C1 segment of cervical spinal cord (tissue), 14 donors: ENCODE measurements at regions not wholly inside any gene's neighbourhood (a gene's known extent, or its start where the extent isn't known, plus 50 kb on each side); places are given as distances from the start of the nearest gene placed in this dataset.

Source experiments
- DNase-seq, 14 donors: peaks; one replicate each; lab custom pipeline; 2025; lab: John Stamatoyannopoulos, UW

DNA sequence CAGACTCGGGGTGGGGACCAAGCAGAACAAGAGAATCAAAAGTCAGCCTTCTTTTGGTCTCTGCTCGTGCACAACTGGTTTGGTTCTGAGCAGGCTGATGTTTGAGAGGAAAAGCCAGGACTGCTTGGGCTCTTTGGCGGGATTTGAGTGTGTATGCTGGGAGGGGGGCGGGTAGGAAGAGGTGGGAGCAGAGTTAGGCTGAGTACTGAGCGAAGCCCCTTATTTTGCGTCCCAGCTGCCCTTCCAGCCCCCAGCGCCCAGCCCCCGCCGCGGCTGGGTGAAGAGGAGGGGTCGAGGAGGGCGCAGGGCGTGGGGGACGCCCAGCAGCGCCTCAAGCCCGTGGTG, 153.5 kb upstream of the GOLIM4 start:
- DNase-seq, result peak in 1 of 14 donors; percentile 3

DNA sequence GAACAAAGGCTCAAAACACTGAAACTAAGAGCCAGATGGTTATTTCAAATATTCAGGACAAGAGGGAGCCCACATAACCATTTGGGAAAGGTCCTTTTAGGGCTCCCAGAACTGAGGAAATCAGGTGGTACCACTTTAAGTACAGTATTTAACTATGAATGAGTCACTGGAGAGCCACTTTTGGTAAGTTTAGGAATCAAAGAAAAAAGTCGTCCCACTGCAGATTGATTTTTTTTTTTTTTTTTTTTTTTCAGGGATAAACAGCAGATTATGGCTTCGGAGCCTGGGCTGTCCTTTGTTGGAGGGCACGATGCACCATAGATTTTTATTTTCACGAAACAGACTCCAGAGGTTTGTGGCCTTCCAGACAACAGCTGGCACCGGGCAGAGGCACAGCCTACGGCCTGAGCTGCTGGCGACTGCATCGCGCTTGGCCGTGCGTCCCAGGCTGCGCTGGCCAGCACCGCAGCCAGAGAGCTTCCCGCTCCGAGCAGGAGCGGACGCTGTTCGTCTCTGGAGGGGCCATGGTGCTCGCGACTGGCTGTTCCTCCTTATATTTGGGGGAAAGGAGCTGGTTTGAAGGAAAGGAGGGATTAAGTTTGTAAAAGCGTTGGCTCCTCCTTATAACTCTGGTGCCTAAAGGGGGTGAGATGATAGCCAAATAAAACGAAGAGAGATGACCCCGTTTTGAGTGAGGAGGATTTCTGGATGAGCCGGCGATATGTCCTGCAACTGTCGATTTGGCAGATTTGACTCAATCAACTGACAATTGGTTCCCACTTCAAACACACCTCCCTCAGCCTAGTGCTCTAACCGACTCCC, 152.9 kb upstream of the GOLIM4 start:
- DNase-seq, result peak in 1 of 14 donors; percentile 32

DNA sequence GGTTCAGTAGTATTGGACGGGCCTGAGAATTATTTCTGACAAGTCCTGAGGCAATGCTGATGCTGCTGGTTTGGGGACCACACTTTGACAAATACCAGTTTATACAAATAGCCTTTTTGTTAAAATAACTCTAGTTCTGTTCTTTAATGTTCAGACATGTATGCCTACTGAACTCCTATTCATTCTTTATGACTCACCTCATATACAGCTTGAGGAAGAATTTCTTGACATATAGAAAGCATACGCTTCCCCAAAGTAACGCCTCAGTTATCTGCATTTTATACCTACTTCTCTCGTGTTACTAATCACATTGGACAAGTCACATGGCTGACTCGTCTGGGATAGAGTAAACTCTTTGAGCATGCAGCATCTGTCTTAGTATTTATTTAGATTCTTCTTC, 145.4 kb upstream of the GOLIM4 start:
- no peak for DNase-seq

DNA sequence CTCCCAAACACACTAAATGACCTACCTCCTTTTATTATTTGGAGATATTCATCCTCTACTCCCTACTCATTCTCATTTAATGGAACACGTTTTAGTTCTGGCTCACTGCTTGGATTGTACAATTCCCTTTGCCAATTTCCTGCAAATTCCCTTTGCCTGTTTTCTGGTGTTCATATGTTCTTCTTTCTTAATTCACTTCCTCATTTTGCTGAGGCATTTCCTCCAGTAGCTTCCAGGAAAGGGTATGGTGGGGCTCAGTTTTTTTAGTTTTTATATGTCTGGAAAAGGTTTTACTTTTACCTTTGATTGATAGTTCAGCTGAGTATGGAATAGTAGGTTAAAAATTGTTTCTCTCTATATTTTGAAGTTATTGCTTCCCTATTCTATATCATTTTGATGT, 143.6 kb upstream of the GOLIM4 start:
- no peak for DNase-seq

DNA sequence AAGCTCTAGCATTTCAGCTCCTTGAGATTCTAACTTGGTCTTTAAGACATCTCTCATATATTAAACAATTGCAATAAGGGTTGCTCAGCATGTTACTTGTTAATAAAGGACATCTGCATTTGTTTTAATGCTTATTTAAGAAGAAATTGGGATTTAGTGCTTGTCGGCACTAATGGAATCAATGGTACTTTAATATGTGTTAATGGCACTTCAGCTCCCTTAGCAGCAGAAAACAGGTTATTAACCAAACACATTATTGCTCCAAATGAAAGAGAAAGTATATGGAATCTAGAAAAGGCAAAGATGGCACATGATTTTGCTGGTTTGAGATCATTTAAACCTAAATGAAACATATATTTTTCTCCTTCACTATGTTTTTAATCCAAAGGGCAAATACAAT, 137.3 kb upstream of the GOLIM4 start:
- no peak for DNase-seq

DNA sequence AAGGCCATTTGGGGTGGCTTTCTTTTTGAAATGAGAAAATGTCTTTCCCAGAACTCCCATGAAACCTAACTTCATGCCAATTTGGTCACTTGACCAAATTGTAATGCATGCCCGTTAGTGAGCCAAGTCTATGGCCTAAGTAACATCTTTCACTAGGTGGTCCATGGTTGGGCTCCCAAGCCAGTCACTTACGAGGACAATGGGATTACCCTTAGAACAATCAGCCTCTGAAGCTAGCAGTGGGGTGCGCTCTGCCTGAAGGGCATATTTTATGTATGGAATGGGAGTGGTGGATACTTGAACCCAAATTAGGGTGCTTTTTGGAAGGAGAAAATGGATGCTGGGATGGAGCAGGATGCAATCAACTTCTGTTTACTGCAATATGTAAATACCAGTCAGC, 127.4 kb upstream of the GOLIM4 start:
- no peak for DNase-seq

DNA sequence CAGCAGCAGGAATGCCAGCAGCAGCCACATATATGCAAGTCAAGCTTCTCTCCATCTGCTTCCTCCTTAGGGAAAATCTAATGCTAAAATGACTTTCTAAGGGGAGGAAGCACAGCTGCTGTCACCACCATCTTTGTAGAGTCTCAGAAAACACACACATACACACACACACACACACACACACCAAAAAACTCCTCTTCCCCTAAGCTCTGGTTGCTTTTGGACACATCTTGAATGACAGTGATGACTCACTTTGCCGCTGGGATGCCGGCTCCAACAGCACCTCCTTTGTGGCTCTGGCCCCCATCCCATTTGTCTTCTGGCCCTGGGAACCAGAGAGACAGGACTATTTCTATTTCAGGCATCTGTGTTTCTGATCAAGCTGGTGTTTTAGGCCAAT, 124.8 kb upstream of the GOLIM4 start:
- DNase-seq, result peak in 2 of 14 donors; percentile 5 to 33

DNA sequence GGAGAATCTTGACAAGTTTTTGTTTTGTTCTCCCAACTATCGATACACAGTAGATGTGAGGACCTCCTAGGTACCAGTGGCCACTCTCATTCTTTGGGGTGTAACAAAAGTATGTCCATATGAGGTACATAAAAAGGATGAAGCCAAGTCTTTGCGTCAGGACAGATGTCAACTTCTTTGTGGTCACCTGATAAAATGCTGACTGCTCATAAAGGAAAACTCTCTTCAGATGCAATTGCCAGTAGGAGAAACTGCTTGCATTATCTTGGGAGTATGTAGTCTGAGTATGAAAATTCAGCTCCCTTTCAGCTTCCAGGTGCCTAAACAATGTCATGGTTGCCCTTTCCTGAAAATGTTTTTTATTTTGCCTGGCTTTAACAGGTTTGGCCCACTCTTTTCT, 123.8 kb upstream of the GOLIM4 start:
- no peak for DNase-seq

DNA sequence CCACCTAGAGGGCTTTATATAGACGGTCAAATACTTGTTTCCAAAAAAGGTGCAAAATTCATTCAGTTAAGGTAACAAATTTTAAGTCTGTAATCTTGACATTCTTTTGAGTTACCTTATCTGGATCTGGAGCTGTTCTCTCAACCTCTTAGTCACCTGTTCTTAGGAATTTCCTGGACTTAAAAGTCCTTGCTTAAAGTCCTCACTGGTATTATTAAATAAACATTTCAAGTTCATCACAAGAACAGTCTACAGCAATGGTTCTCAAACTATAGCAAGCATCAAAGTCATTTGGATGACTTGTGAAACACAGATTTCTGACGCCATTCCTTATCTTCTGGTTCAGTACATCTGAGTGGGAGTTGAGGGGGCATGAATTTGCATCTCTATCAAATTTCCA, 122.9 kb upstream of the GOLIM4 start:
- DNase-seq, result no peak

DNA sequence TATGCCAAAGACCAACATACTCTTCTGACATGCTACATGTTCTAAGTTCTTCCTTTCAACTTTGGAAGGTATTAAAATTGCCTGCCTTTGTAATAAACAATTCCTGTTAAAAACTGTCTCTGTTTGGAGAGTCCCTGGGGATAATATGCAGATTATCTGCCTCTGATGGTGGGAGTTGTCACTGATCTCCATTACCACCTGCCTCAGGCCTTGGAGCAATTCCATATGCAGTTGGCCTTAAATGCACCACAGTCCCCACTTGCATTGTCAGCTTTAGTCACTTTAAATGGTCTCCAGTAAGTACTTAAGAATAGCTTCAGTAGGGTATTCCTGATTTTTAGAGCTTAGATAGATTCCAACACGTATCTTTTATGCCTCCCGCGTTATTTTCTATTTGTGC, 121.1 kb upstream of the GOLIM4 start:
- DNase-seq, result no peak

DNA sequence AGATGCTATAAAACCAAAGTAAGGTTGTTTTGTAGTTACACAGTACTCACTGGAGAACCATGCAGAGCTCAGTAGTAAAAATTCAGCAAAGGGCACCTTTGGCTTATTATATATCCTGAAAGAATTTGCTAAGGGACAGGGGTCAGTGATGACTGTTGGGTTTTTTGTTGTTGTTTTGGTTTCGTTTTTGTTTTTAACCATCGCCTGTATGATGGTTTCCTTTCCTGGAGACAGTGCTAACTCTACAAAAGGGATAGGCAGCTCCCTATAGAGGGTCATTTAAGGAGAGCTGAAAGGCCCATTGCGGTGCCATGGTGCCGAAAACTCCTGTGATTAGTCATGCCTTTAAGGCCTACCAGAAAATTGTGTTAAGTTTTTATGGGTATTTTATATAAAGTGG, 118.2 kb upstream of the GOLIM4 start:
- no peak for DNase-seq

DNA sequence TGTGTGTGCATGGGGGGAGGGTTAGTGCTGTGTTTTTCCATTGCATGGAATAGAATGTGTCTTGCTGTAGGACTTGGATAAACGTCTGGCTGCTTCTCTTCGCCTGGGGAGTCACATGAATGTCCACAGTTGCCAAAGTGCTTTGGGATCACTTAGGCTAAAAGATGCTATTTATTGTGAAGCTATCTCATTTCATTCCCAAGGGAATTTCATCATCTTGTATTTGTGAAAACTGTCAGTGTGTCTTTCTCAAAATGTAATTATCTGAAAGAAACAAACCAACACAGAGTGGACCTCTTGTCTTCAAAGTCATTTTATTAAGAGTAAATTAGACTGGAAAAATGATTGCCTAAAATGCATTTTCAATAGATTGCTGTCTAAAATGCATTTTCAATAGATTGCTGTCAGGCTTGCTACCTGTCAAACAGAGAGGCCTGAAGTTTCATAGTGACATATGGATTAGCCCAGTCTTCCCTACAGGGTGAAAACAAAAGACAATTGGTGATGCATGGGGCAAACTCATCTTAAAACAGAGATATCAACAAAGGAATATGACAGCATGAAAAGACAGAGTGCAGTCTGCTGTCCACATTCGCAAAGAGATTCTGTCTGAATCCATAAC, 117.1 kb upstream of the GOLIM4 start:
- no peak for DNase-seq

DNA sequence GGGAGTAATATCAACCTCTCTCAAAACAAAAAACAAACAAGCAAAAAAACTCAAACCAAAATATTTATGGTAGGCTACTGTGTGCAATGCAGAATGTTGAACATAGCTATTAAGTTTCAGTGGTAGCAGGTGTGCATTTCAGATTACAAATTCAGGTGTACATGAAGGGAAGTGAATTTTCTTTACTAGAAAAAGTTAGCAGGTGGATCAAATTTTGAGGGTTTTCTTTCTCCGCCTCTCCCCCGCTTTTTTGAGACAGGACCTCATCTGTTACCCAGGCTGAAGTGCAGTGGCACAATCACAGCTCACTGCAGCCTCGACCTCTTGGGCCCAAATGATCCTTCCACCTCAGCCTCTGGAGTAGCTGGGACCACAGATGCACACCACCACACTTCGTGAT, 109.7 kb upstream of the GOLIM4 start:
- DNase-seq, result no peak

DNA sequence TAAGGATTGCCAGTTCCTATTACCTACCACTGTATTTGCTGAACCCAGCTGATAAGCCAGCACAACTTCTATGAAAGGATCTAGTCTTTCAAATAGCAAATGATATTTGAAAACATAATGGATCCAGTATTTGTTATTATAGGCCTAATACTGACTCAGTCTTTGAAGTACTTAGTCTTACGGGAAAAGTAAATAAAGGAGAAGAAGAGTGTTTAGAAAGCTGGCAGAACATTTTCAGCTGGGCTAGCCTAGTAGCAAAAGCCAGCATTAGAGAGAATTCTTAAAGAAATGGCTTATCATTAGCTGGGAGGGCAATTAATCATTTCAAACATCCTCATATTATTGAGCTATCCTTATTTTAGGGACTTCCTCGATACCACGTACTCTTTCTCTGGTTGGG, 101.4 kb upstream of the GOLIM4 start:
- no peak for DNase-seq

DNA sequence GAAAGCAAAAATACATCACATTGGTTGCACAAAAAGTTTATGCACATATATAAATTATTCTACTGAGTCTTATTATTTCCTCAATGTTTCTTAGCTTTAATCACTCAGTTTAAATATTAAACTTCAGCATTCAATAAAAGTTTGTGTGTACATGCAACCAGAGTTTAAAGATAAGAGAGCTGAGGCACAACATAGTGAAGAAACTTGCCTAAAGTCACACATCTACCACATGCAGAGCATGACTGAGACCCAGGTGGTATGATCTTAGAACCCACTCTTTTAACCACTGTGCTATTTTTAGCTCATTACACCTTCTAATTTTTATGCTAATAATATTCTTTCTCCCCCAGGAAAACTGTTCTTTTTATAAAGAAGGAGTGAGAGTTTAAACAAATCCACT, 96.1 kb upstream of the GOLIM4 start:
- no peak for DNase-seq

DNA sequence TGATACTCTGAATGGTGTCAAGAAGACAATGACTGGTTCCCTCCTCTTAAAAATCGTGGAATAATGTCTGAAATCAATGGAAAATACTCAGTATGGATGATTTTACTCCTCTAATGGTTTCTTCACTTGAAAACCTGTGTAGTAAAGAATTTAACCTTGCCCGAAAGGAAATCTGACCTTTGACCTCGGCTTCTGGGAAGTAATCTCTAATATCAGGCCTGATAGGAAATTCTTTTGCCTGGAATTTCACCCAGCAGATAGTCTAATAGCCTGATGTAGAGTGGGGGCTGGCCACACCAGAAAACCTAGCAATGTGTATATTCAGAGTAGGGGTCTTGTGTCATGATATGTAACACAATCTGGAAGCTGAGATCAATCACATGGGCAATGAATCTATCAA, 91.5 kb upstream of the GOLIM4 start:
- DNase-seq, result no peak

DNA sequence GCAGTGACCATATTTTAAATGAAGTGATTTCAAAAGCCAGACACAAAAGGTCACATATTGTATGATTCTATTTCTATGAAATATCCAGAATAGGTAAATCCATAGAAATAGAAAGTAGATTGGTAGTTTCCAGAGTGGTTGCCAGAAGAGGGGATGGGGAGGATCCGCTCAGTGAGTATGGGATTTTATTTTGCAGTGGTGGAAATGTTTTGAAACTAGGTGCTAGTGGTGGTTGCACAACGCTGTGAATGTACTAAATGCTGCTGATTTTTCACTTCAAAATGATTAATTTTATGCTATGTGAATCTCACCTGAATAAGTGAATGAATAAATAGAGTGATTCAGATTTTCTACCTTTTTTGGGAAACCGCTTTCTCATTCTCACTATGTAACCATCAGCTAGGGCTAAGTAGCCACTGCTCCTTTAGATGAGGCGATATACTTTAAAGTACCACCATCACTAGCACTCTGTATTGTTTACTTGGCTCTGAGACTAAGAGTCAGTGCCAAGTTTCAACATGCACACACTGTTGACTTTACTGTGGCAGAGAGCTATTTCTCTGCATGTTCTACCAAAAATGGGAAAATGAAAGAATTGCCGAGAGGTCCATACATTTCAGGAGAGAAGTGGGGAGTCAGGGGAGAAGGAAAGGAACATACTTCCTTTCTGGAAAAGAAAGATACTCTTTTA, 90.7 kb upstream of the GOLIM4 start:
- no peak for DNase-seq

DNA sequence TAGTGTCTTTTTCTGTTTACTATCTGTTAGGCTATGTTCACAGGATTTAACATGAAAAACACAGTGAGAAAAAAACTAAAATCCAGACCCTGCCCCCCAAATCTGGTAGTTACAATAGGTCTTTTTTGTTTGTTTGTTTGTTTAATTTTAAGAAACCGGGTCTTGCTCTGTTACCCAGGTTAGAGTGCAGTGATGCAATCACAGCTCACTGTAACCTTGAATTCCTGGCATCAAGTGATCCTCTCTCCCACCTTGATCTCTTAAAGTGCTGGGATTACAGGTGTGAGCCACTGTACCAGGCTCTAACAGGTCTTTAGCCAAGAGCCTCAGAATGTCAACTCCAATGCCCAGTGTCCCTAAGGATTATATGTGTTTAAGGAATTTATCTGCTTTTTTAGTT, 88.0 kb upstream of the GOLIM4 start:
- DNase-seq, result no peak

DNA sequence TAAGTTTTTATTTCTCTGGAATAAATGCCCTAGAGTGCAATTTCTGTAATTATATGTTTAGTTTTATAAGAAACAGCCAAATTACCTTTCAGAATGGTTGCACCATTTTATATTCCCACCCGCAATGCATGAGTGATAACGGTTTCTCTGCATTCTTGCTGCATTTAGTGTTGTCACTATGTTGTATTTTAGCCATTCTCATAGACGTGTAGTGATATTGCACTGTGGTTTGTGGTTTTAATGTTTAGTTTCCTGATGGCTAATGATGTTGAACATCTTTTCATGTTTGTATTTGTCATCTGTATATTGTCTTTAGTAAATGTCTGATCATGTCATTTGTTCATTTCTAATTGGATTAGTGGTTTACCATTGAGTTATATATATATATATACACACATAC, 73.0 kb upstream of the GOLIM4 start:
- no peak for DNase-seq

DNA sequence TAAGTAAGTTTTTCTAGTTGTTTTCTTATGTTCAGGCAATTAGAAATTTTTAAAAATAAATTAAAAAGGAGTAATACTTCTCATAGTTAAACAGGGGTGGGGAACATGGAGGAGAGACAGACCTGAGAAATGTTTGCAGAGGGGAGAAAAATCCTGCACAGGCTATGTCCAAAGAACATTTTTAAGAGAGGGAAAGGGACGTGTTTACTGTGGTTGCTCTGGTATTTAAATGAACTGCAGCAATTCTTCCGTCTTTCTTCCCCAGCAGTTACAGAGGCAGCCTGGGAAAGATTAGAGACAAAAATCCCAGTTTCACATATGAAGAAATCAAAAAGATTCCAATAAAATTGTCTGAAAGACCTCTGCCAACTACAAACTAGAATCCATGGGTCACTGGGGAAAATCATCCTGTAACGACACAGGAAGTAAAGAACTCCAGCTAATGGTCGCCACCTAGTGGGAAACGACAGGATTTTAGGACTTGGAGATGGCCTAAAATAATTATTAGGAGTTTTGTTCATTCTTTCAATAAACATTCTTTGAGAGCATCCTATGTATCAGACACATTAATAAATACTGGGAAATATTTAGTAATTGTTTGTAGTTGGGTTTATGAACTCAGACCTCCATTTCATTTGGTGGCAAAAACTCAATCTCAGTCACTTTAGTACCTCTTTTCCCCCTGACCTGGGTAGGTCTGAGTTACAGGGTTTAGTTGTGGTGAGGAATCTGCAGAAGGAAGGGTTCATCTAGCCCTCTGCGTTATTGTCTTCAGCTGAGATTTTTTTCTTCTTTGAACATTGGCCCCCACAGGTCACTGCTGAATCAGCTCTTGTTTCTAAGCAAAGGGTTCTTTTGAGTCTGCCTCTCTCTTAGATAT, 69.9 kb upstream of the GOLIM4 start:
- peak in 8 of 14 donors; percentile 4 to 29 (median 15) for DNase-seq

DNA sequence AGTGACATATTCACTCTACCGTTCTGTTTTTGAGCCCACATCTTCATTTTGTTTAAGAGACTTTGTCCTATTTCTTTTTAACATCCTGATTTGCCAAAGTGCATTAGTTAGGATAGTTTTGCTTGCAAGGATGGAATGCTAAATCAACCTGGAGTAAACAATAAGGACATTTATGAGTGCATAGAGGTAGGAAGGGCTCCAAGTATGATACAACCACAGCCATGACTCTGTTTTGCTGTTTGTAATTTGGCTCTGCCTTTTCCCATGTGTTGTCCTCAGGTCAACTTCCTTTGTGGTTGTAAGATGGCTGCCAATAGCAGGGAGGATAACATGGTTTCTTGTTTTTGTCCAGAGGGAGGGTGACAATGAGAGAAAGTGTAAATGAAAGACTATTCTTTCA, 66.4 kb upstream of the GOLIM4 start:
- DNase-seq, result no peak

DNA sequence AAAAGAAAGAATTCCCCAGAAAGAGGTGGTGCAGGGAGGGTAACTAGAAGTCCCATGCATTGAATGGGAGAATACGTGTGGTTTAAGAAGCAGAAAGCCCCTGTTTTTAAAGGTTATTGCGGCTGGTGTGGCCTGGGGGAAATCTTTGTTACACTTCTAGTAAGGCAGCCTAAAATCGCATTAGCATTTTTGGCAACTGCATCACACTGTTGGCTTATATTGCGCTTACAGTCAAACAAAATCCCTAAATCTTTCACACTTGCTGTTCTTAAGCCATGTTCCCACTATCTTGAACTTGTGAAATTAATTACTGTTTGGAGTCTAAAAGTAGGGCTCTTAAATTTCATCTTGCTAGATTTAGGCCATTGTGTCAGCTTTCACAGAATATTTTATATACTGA, 66.0 kb upstream of the GOLIM4 start:
- DNase-seq, result no peak
